ENCODE measurements at regions not wholly inside any gene's neighbourhood (a gene's known extent, or its start where the extent isn't known, plus 50 kb on each side); places are given as distances from the start of the nearest gene placed in this dataset.

- Histone ChIP-seq H3K4me1 (ENCODE audit: control insufficient read depth in 3 of 3, insufficient read depth in 2 of 3, low read depth in 1 of 3, low read length in 2 of 3) (no peaks in the 10 kb centered on the region), H3K27ac (ENCODE audit: low read depth in 1 of 3, low read length in 2 of 3) (no peak overlapping the region), H3K9me3 (ENCODE audit: control insufficient read depth in 2 of 2, insufficient read depth in 1 of 2, low read depth in 1 of 2, low read length in 1 of 2) (peaks cover 0 to 3% of the 10 kb centered on the region in 2 donors), H3K27me3 (ENCODE audit: control insufficient read depth in 3 of 3, insufficient read depth in 3 of 3, low read length in 3 of 3) (no peaks in the 10 kb centered on the region), H3K4me3 (ENCODE audit: low read depth in 1 of 3, low read length in 3 of 3) (no peak overlapping the region), H3K36me3 (ENCODE audit: control insufficient read depth in 3 of 3, insufficient read depth in 2 of 3, low read depth in 1 of 3, low read length in 3 of 3) (no peaks in the 10 kb centered on the region)
- FAIRE-seq, result no peak
- WGBS, 3 donors, result 85 to 90% (median 88%) methylated on average over 3 of the region's 3 CpGs
- DNase-seq, result no peak
Observed at GRCh38 chr9:78812665-78813064, 515.7 kb downstream of the PSAT1 start.

- FAIRE-seq, result no peak
- DNase-seq, result no peak
- peaks cover 0 to 3% of the 10 kb centered on the region in 2 donors for H3K9me3 ChIP-seq (ENCODE audit: control insufficient read depth in 2 of 2, insufficient read depth in 1 of 2, low read depth in 1 of 2, low read length in 1 of 2)
- 77 to 80% (median 77%) methylated on average over 15 of the region's 15 CpGs for WGBS, 3 donors
- no peaks in the 10 kb centered on the region for H3K27me3 ChIP-seq (ENCODE audit: control insufficient read depth in 3 of 3, insufficient read depth in 3 of 3, low read length in 3 of 3)
- no peak overlapping the region for H3K27ac ChIP-seq (ENCODE audit: low read depth in 1 of 3, low read length in 2 of 3)
- H3K4me3 ChIP-seq (ENCODE audit: low read depth in 1 of 3, low read length in 3 of 3), result no peak overlapping the region
- H3K36me3 ChIP-seq (ENCODE audit: control insufficient read depth in 3 of 3, insufficient read depth in 2 of 3, low read depth in 1 of 3, low read length in 3 of 3), result no peaks in the 10 kb centered on the region
- no peaks in the 10 kb centered on the region for H3K4me1 ChIP-seq (ENCODE audit: control insufficient read depth in 3 of 3, insufficient read depth in 2 of 3, low read depth in 1 of 3, low read length in 2 of 3)
Observed at GRCh38 chr9:78813602-78814180, 516.8 kb downstream of the PSAT1 start.

- FAIRE-seq, result no peak
- H3K4me1 ChIP-seq (ENCODE audit: control insufficient read depth in 3 of 3, insufficient read depth in 2 of 3, low read depth in 1 of 3, low read length in 2 of 3), result no peaks in the 10 kb centered on the region
- H3K27ac ChIP-seq (ENCODE audit: low read depth in 1 of 3, low read length in 2 of 3), result no peak overlapping the region
- no peaks in the 10 kb centered on the region for H3K36me3 ChIP-seq (ENCODE audit: control insufficient read depth in 3 of 3, insufficient read depth in 2 of 3, low read depth in 1 of 3, low read length in 3 of 3)
- 42 to 51% (median 45%) methylated on average over 9 of the region's 9 CpGs for WGBS, 3 donors
- no peaks in the 10 kb centered on the region for H3K9me3 ChIP-seq (ENCODE audit: control insufficient read depth in 2 of 2, insufficient read depth in 1 of 2, low read depth in 1 of 2, low read length in 1 of 2)
- DNase-seq, result peak; percentile 21 to 26
- no peaks in the 10 kb centered on the region for H3K27me3 ChIP-seq (ENCODE audit: control insufficient read depth in 3 of 3, insufficient read depth in 3 of 3, low read length in 3 of 3)
- H3K4me3 ChIP-seq (ENCODE audit: low read depth in 1 of 3, low read length in 3 of 3), result no peak overlapping the region
Observed at GRCh38 chr9:78821126-78821822, 524.3 kb downstream of the PSAT1 start.

- no peaks in the 10 kb centered on the region for H3K36me3 ChIP-seq (ENCODE audit: control insufficient read depth in 3 of 3, insufficient read depth in 2 of 3, low read depth in 1 of 3, low read length in 3 of 3)
- FAIRE-seq, result no peak
- no peak overlapping the region for H3K4me3 ChIP-seq (ENCODE audit: low read depth in 1 of 3, low read length in 3 of 3)
- H3K27me3 ChIP-seq (ENCODE audit: control insufficient read depth in 3 of 3, insufficient read depth in 3 of 3, low read length in 3 of 3), result no peaks in the 10 kb centered on the region
- H3K9me3 ChIP-seq (ENCODE audit: control insufficient read depth in 2 of 2, insufficient read depth in 1 of 2, low read depth in 1 of 2, low read length in 1 of 2), result no peaks in the 10 kb centered on the region
- no peak for DNase-seq
- H3K4me1 ChIP-seq (ENCODE audit: control insufficient read depth in 3 of 3, insufficient read depth in 2 of 3, low read depth in 1 of 3, low read length in 2 of 3), result no peaks in the 10 kb centered on the region
- WGBS, 3 donors, result 74 to 84% (median 82%) methylated on average over 3 of the region's 3 CpGs
- no peak overlapping the region for H3K27ac ChIP-seq (ENCODE audit: low read depth in 1 of 3, low read length in 2 of 3)
Observed at GRCh38 chr9:78826527-78826926, 529.6 kb downstream of the PSAT1 start.

GRCh38 chr9:78828521-78828920, 531.6 kb downstream of the PSAT1 start:
- 78 to 87% (median 85%) methylated on average over 6 of the region's 6 CpGs for WGBS, 3 donors
- no peak for FAIRE-seq

GRCh38 chr9:78830301-78830700, 533.4 kb downstream of the PSAT1 start:
- no peak for DNase-seq
- H3K27ac ChIP-seq (ENCODE audit: low read depth in 1 of 3, low read length in 2 of 3), result no peak overlapping the region
- H3K27me3 ChIP-seq (ENCODE audit: control insufficient read depth in 3 of 3, insufficient read depth in 3 of 3, low read length in 3 of 3), result no peaks in the 10 kb centered on the region
- 77 to 97% (median 86%) methylated on average over 1 of the region's 1 CpG for WGBS, 3 donors
- H3K4me1 ChIP-seq (ENCODE audit: control insufficient read depth in 3 of 3, insufficient read depth in 2 of 3, low read depth in 1 of 3, low read length in 2 of 3), result no peaks in the 10 kb centered on the region
- no peak overlapping the region for H3K4me3 ChIP-seq (ENCODE audit: low read depth in 1 of 3, low read length in 3 of 3)
- no peak for FAIRE-seq
- H3K36me3 ChIP-seq (ENCODE audit: control insufficient read depth in 3 of 3, insufficient read depth in 2 of 3, low read depth in 1 of 3, low read length in 3 of 3), result no peaks in the 10 kb centered on the region
- H3K9me3 ChIP-seq (ENCODE audit: control insufficient read depth in 2 of 2, insufficient read depth in 1 of 2, low read depth in 1 of 2, low read length in 1 of 2), result no peaks in the 10 kb centered on the region

More at GRCh38 chr9:78828521-78828920, 531.6 kb downstream of the PSAT1 start:
- DNase-seq, result no peak
- no peaks in the 10 kb centered on the region for H3K27me3 ChIP-seq (ENCODE audit: control insufficient read depth in 3 of 3, insufficient read depth in 3 of 3, low read length in 3 of 3)
- H3K27ac ChIP-seq (ENCODE audit: low read depth in 1 of 3, low read length in 2 of 3), result no peak overlapping the region
- no peak overlapping the region for H3K4me3 ChIP-seq (ENCODE audit: low read depth in 1 of 3, low read length in 3 of 3)
- H3K36me3 ChIP-seq (ENCODE audit: control insufficient read depth in 3 of 3, insufficient read depth in 2 of 3, low read depth in 1 of 3, low read length in 3 of 3), result no peaks in the 10 kb centered on the region
- H3K4me1 ChIP-seq (ENCODE audit: control insufficient read depth in 3 of 3, insufficient read depth in 2 of 3, low read depth in 1 of 3, low read length in 2 of 3), result no peaks in the 10 kb centered on the region
- no peaks in the 10 kb centered on the region for H3K9me3 ChIP-seq (ENCODE audit: control insufficient read depth in 2 of 2, insufficient read depth in 1 of 2, low read depth in 1 of 2, low read length in 1 of 2)

GRCh38 chr9:78831726-78832125, 534.8 kb downstream of the PSAT1 start:
- no peaks in the 10 kb centered on the region for H3K9me3 ChIP-seq (ENCODE audit: control insufficient read depth in 2 of 2, insufficient read depth in 1 of 2, low read depth in 1 of 2, low read length in 1 of 2)

GRCh38 chr9:78835928-78836450, 539.1 kb downstream of the PSAT1 start:
- FAIRE-seq (no peak), DNase-seq (no peak)
- no peaks in the 10 kb centered on the region for H3K4me1 ChIP-seq (ENCODE audit: control insufficient read depth in 3 of 3, insufficient read depth in 2 of 3, low read depth in 1 of 3, low read length in 2 of 3)
- H3K4me3 ChIP-seq (ENCODE audit: low read depth in 1 of 3, low read length in 3 of 3), result no peak overlapping the region
- H3K9me3 ChIP-seq (ENCODE audit: control insufficient read depth in 2 of 2, insufficient read depth in 1 of 2, low read depth in 1 of 2, low read length in 1 of 2), result no peaks in the 10 kb centered on the region
- H3K27ac ChIP-seq (ENCODE audit: low read depth in 1 of 3, low read length in 2 of 3), result no peak overlapping the region
- H3K36me3 ChIP-seq (ENCODE audit: control insufficient read depth in 3 of 3, insufficient read depth in 2 of 3, low read depth in 1 of 3, low read length in 3 of 3), result no peaks in the 10 kb centered on the region
- H3K27me3 ChIP-seq (ENCODE audit: control insufficient read depth in 3 of 3, insufficient read depth in 3 of 3, low read length in 3 of 3), result no peaks in the 10 kb centered on the region
- 77 to 86% (median 78%) methylated on average over 5 of the region's 5 CpGs for WGBS, 3 donors

More at GRCh38 chr9:78831726-78832125, 534.8 kb downstream of the PSAT1 start:
- Histone ChIP-seq H3K27me3 (ENCODE audit: control insufficient read depth in 3 of 3, insufficient read depth in 3 of 3, low read length in 3 of 3) (no peaks in the 10 kb centered on the region), H3K27ac (ENCODE audit: low read depth in 1 of 3, low read length in 2 of 3) (no peak overlapping the region), H3K36me3 (ENCODE audit: control insufficient read depth in 3 of 3, insufficient read depth in 2 of 3, low read depth in 1 of 3, low read length in 3 of 3) (no peaks in the 10 kb centered on the region), H3K4me3 (ENCODE audit: low read depth in 1 of 3, low read length in 3 of 3) (no peak overlapping the region), H3K4me1 (ENCODE audit: control insufficient read depth in 3 of 3, insufficient read depth in 2 of 3, low read depth in 1 of 3, low read length in 2 of 3) (no peaks in the 10 kb centered on the region)
- 9 to 41% (median 12%) methylated on average over 1 of the region's 1 CpG for WGBS, 3 donors
- FAIRE-seq (no peak), DNase-seq (no peak)

All from small intestine (tissue), 7 donors.